ENCODE measurements at regions not wholly inside any gene's neighbourhood (a gene's known extent, or its start where the extent isn't known, plus 50 kb on each side); places are given as distances from the start of the nearest gene placed in this dataset.

DNA sequence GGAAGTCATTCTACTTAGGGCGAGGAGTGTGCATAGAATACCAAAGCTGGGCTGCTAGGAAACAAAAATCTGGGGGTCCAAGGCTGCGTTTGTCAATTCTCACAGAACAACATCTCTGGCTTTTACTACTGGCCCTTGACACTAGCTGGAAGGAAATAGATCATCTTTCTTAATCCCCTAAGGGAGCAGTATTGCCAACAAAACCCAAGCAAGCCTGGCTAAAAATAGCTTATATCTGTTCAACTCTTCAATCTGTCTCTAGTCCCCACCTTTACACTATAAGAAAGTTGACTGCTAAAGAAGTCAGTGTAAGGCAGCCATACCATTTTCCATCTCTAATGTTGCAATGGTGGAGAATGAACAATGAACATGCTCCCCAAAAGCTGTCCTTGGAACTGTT lies 107.8 kb upstream of the SPRY2 start:
- DNase-seq (ENCODE audit: insufficient read length, low spot score, missing footprints) = peak; percentile 11
- Histone ChIP-seq H3K4me3 (ENCODE audit: insufficient read depth, low read length) (no peak overlapping the region), H3K4me1 (ENCODE audit: insufficient read depth, low read length) (no peaks in the 10 kb centered on the region), H3K4me2 (ENCODE audit: insufficient read depth, low read length) (no peak overlapping the region), H3K27ac (ENCODE audit: low read depth, low read length) (no peak overlapping the region), H3K79me2 (ENCODE audit: insufficient read depth, low read length) (no peaks in the 10 kb centered on the region), H3K36me3 (ENCODE audit: insufficient read depth, low read length) (no peaks in the 10 kb centered on the region), H2AFZ (ENCODE audit: low read length) (no peak overlapping the region), H3K27me3 (ENCODE audit: insufficient read depth, low read length) (no peaks in the 10 kb centered on the region), H4K20me1 (ENCODE audit: insufficient read depth, low read length) (no peaks in the 10 kb centered on the region), H3K9me3 (ENCODE audit: low read depth, low read length) (no peaks in the 10 kb centered on the region)
- TF ChIP-seq, protein P1, sequence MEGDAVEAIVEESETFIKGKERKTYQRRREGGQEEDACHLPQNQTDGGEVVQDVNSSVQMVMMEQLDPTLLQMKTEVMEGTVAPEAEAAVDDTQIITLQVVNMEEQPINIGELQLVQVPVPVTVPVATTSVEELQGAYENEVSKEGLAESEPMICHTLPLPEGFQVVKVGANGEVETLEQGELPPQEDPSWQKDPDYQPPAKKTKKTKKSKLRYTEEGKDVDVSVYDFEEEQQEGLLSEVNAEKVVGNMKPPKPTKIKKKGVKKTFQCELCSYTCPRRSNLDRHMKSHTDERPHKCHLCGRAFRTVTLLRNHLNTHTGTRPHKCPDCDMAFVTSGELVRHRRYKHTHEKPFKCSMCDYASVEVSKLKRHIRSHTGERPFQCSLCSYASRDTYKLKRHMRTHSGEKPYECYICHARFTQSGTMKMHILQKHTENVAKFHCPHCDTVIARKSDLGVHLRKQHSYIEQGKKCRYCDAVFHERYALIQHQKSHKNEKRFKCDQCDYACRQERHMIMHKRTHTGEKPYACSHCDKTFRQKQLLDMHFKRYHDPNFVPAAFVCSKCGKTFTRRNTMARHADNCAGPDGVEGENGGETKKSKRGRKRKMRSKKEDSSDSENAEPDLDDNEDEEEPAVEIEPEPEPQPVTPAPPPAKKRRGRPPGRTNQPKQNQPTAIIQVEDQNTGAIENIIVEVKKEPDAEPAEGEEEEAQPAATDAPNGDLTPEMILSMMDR (IDR thresholded peaks at IDR 0.05; ENCODE audit: extremely low read depth, low read depth, low read length) = no peak

GRCh38 chr13:80447747-80448146 lies 106.8 kb upstream of the SPRY2 start:
- TF ChIP-seq, protein P1 (IDR thresholded peaks at IDR 0.05; ENCODE audit: extremely low read depth, low read depth, low read length) = no peak
- H3K36me3 ChIP-seq (ENCODE audit: insufficient read depth, low read length) = no peaks in the 10 kb centered on the region

GRCh38 chr13:80444240-80445015 lies 103.5 kb upstream of the SPRY2 start:
- Histone ChIP-seq H3K9me3 (ENCODE audit: low read depth, low read length) (no peaks in the 10 kb centered on the region), H4K20me1 (ENCODE audit: insufficient read depth, low read length) (no peaks in the 10 kb centered on the region), H3K36me3 (ENCODE audit: insufficient read depth, low read length) (no peaks in the 10 kb centered on the region), H3K79me2 (ENCODE audit: insufficient read depth, low read length) (no peaks in the 10 kb centered on the region), H3K27ac (ENCODE audit: low read depth, low read length) (no peak overlapping the region), H3K4me2 (ENCODE audit: insufficient read depth, low read length) (no peak overlapping the region), H2AFZ (ENCODE audit: low read length) (no peak overlapping the region), H3K27me3 (ENCODE audit: insufficient read depth, low read length) (no peaks in the 10 kb centered on the region), H3K4me1 (ENCODE audit: insufficient read depth, low read length) (no peaks in the 10 kb centered on the region), H3K4me3 (ENCODE audit: insufficient read depth, low read length) (no peak overlapping the region)
- peak; percentile 65 for DNase-seq (ENCODE audit: insufficient read length, low spot score, missing footprints)
- TF ChIP-seq, protein P1 (IDR thresholded peaks at IDR 0.05; ENCODE audit: extremely low read depth, low read depth, low read length) = no peak

More at GRCh38 chr13:80447747-80448146, 106.8 kb upstream of the SPRY2 start:
- Histone ChIP-seq H3K4me2 (ENCODE audit: insufficient read depth, low read length) (no peak overlapping the region), H3K79me2 (ENCODE audit: insufficient read depth, low read length) (no peaks in the 10 kb centered on the region), H3K27me3 (ENCODE audit: insufficient read depth, low read length) (no peaks in the 10 kb centered on the region), H3K27ac (ENCODE audit: low read depth, low read length) (no peak overlapping the region), H2AFZ (ENCODE audit: low read length) (no peak overlapping the region), H3K9me3 (ENCODE audit: low read depth, low read length) (no peaks in the 10 kb centered on the region), H3K4me3 (ENCODE audit: insufficient read depth, low read length) (no peak overlapping the region), H4K20me1 (ENCODE audit: insufficient read depth, low read length) (no peaks in the 10 kb centered on the region), H3K4me1 (ENCODE audit: insufficient read depth, low read length) (no peaks in the 10 kb centered on the region)
- DNase-seq (ENCODE audit: insufficient read length, low spot score, missing footprints) = no peak

DNA sequence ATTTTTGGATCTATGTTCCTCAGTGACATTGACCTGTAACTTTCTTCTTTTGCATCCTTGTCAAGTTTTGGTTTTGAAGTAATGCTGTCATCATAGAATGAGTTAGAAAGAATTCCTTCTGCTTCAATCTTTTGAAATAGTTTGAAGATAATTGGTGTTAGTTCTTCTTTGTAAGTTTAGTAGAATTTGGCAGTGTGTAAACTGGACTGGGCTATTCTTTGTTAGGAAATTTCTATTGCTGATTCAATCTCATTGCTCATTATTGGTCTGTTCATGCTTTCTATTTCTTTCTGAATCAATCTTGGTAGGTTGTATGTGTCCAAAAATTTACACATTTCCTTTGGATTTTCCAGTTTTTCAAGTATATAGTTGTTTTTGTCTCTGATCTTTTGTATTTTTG lies 101.7 kb upstream of the SPRY2 start:
- no peak for DNase-seq (ENCODE audit: insufficient read length, low spot score, missing footprints)
- no peak overlapping the region for H3K27ac ChIP-seq (ENCODE audit: low read depth, low read length)
- H3K79me2 ChIP-seq (ENCODE audit: insufficient read depth, low read length) = no peaks in the 10 kb centered on the region
- no peaks in the 10 kb centered on the region for H4K20me1 ChIP-seq (ENCODE audit: insufficient read depth, low read length)
- no peaks in the 10 kb centered on the region for H3K4me1 ChIP-seq (ENCODE audit: insufficient read depth, low read length)
- H3K9me3 ChIP-seq (ENCODE audit: low read depth, low read length) = no peaks in the 10 kb centered on the region
- no peak overlapping the region for H3K4me2 ChIP-seq (ENCODE audit: insufficient read depth, low read length)
- H3K27me3 ChIP-seq (ENCODE audit: insufficient read depth, low read length) = no peaks in the 10 kb centered on the region
- H3K4me3 ChIP-seq (ENCODE audit: insufficient read depth, low read length) = no peak overlapping the region
- H3K36me3 ChIP-seq (ENCODE audit: insufficient read depth, low read length) = no peaks in the 10 kb centered on the region
- TF ChIP-seq, protein P1 (IDR thresholded peaks at IDR 0.05; ENCODE audit: extremely low read depth, low read depth, low read length) = no peak
- no peak overlapping the region for H2AFZ ChIP-seq (ENCODE audit: low read length)

Data from osteoblast (primary cell).